ENCODE measurements at regions not wholly inside any gene's neighbourhood (a gene's known extent, or its start where the extent isn't known, plus 50 kb on each side); places are given as distances from the start of the nearest gene placed in this dataset.

DNA sequence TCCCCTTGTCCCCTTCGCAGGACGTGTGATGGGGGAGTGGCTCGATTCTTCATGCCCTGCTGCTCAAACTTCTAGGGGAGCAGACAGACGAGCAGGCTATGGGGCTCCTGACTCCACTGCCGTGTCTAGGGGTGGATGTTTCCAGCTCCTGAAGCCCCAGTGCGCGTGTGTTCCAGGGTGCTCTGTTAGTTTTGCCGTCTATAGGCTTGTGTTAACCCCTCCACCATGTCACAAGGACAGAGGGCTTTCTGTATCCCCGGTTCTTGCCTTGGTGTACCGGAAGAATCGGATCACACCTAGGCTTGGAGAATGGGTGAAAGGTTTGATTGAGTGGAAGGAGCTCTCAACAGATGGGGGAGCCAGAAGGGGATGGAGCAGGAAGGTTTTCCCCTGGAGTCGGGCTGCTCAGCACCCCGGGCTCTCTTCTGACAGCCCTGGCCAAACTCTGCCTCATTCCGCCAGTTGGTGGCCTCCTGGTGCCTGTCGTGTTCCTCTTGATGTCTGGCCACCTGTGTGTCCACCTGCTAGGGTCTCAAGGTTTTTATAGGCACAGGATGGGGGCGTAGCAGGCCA, 810.7 kb downstream of the BRD1 start:
- no peak for DNase-seq (ENCODE audit: extremely low read depth, low read depth)
- no peak overlapping the region for H3K4me3 ChIP-seq (replicated peaks; ENCODE audit: low read depth, low read length)
- TF ChIP-seq, protein P1, sequence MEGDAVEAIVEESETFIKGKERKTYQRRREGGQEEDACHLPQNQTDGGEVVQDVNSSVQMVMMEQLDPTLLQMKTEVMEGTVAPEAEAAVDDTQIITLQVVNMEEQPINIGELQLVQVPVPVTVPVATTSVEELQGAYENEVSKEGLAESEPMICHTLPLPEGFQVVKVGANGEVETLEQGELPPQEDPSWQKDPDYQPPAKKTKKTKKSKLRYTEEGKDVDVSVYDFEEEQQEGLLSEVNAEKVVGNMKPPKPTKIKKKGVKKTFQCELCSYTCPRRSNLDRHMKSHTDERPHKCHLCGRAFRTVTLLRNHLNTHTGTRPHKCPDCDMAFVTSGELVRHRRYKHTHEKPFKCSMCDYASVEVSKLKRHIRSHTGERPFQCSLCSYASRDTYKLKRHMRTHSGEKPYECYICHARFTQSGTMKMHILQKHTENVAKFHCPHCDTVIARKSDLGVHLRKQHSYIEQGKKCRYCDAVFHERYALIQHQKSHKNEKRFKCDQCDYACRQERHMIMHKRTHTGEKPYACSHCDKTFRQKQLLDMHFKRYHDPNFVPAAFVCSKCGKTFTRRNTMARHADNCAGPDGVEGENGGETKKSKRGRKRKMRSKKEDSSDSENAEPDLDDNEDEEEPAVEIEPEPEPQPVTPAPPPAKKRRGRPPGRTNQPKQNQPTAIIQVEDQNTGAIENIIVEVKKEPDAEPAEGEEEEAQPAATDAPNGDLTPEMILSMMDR (IDR thresholded peaks at IDR 0.05; ENCODE audit: low read depth, low read length, missing control alignments) = no peak

DNA sequence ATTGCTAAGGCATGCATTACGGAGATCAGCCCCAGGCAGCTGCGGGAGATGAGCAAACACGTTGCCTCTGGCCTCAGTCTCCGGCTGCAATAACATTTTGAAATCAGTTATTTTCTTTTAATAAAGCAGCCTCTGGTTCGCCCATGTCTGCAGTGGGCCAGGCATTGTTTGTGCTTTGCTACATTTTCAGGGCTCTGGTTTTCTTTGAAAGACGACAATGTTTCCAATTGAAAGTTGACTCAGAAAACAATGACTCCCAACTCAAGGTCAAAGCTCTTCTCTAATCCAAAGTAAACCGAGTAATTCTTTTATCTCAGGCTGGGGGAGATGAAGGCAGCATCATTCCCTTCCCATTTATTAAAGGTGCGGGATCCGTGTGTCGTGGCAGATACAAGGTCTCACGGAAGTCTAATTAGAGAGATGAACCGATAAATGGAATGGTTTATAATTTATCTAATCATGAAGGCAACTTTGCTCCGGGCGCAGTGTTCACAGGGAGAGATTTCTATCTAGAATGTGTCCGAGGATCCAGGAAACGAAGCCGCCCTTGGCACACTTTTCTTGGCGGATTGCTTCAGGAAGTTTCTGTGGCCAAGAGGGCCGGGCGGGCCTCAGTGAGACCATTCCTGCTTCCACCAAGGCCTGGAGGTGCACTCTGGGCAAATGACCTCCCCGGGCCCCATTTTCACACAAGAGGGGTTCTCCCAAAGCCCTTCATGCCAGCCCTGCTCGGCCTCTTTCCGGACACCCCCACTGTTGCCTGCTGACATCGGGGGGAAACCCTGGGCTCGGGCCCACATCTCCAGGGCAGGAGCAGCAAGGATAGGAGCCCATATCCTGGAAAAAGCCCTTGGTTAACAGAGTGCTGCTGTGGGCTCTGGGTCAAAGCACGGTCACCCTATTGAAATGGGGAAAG, 811.4 kb downstream of the BRD1 start:
- TF ChIP-seq, protein P1 (IDR thresholded peaks at IDR 0.05; ENCODE audit: low read depth, low read length, missing control alignments) = no peak
- DNase-seq (ENCODE audit: extremely low read depth, low read depth) = no peak
- H3K4me3 ChIP-seq (replicated peaks; ENCODE audit: low read depth, low read length) = no peak overlapping the region

DNA sequence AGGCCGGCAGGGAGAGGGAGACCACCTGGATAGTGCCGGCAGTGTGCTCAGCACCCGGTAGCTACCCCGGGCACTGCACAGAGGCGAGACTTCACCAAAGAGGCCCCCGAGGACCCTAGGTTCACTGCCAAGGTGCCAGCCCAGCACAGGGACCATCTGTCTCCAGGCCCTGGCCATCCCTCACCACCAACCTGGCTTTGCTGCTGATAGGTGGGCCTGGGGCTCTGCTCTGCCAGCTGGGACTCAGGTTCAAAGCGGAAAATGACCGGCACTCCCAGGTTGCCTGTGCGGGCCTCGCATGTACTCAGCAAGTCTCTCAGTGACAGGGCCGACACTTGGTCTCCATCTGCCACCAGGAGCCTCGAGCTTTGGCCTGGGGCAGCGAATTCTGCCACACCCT, 812.2 kb downstream of the BRD1 start:
- no peak for DNase-seq (ENCODE audit: extremely low read depth, low read depth)
- no peak overlapping the region for H3K4me3 ChIP-seq (replicated peaks; ENCODE audit: low read depth, low read length)
- TF ChIP-seq, protein P1 (IDR thresholded peaks at IDR 0.05; ENCODE audit: low read depth, low read length, missing control alignments) = no peak

DNA sequence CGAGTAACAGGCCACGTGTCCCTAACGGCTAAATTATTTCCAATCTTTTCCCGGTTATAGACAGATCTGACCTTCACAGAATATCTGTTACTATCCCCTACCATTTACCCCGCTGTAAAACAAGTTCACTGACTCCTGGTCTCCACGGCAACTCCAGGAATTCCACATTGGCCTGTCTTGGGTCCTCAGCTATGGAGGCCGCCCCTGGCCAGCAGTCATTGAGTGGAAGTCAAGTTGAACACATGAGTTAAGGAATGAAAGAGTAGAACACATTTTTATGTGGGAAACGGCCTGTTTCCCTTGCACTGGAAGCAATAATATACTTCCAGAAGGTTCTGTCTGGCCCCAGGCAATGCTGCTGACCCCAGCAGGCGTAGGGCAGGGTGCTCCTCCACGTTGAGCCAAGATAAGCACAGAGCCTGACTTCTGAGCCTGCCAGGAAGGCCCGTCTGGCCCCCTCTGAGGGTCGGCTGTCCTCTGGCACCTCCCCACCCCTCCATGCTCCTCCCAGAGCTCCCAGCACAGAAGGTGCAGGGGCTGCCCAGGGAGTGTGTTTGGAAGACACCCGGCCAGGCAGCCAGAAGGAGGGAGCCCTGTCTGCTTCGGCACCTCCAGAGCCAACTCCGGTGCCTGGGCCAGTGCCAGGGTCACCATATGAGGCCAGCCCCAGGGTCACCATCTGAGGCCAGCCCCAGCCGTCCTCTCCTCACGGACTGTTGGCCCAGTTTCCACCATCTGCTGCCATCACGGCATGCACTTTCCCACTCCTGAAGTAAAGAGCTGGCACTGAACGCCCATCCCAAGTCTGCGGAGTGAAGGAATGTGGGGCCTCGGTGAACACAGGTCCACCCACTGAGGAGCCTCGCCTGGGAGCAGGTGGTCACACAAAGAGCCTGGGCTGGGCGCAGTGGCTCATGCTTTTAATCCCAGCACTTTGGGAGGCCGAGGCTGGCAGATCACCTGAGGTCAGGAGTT, 813.2 kb downstream of the BRD1 start:
- TF ChIP-seq, protein P1 (IDR thresholded peaks at IDR 0.05; ENCODE audit: low read depth, low read length, missing control alignments) = no peak
- no peak overlapping the region for H3K4me3 ChIP-seq (replicated peaks; ENCODE audit: low read depth, low read length)
- DNase-seq (ENCODE audit: extremely low read depth, low read depth) = no peak

DNA sequence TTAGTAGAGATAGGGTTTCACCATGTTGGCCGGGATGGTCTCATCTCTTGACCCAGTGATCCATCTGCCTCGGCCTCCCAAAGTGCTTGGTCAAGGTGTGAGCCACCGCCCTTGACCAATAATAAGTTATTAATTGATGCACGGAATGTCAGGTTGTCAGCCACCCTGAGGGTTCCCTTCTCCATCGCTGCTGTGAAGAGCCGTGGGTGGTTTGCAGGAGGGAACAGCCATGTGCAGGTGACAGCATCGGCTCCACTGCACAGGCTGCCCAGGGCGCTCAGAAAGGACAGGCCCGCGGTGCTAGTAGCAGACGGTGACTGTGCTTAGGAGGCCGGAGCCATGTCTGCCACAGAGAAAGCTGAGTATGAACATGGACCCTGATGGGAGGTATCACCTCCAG, 814.0 kb downstream of the BRD1 start:
- DNase-seq (ENCODE audit: extremely low read depth, low read depth) = no peak
- no peak overlapping the region for H3K4me3 ChIP-seq (replicated peaks; ENCODE audit: low read depth, low read length)
- TF ChIP-seq, protein P1 (IDR thresholded peaks at IDR 0.05; ENCODE audit: low read depth, low read length, missing control alignments) = no peak

DNA sequence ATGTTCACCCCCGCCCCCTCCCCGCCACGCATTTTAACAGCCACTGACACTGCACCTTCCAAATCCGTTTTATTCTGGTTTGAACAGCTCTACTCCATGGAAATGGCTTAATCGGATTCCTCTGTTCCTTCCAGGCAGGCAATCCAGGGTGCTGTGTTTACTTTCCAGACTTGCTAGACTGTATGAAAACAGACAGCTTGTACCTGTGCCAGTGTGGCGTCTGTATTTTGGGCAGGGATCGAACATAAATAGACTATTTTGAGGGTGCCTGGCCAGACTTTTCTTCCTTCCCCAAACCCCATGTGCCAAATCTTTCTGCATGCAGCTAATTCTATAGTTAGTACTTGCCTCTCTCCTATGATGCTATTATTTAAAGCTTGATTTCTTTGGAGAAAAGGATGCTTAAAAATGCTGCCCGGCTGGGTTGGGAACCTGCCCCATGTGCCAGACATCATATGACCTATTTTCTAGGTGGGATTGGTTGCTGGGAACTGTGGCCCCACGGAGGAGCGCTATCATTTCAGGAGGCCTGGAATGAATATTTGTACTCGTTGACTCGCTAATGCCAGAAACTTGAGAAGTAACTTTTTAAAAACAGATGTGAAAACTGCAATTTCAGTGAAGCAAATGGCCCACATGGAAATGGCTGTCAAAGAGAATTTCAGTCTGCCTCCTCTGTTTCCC, 814.8 kb downstream of the BRD1 start:
- TF ChIP-seq, protein P1 (IDR thresholded peaks at IDR 0.05; ENCODE audit: low read depth, low read length, missing control alignments) = no peak
- no peak overlapping the region for H3K4me3 ChIP-seq (replicated peaks; ENCODE audit: low read depth, low read length)
- DNase-seq (ENCODE audit: extremely low read depth, low read depth) = no peak
